Gastroesophageal sphincter (tissue), 3 donors: ENCODE measurements at regions not wholly inside any gene's neighbourhood (a gene's known extent, or its start where the extent isn't known, plus 50 kb on each side); places are given as distances from the start of the nearest gene placed in this dataset.

Experiments used
- POLR2A ChIP-seq, 2 donors: fragments of 450-650 bp; IDR thresholded peaks; one replicate each; pipeline ENCODE4 v1.6.1; 2017; ENCODE audit warnings: antibody characterized with exemption in 2 of 2, mild to moderate bottlenecking in 2 of 2, moderate library complexity in 1 of 2
- POLR2AphosphoS5 ChIP-seq: sonication (generic); formaldehyde crosslinking; IDR thresholded peaks from one replicate; pipeline ENCODE4 v1.6.1; 2017; ENCODE audit warnings: antibody characterized with exemption
- TF ChIP-seq, protein P1 (sequence below), 4 experiments: fragments of 200-600 bp in 2 of 4; fragments of 450-650 bp in 2 of 4; sonication (generic) in 1 of 4; IDR thresholded peaks; one replicate each; pipeline ENCODE4 v1.5.1; 2017 to 2019; ENCODE audit warnings: antibody characterized with exemption in 4 of 4, mild to moderate bottlenecking in 2 of 4, moderate library complexity in 2 of 4

GRCh38 chr12:125892276-125892675 is 827.0 kb downstream of the AACS start:
- TF ChIP-seq POLR2AphosphoS5 (no peak), POLR2A (IDR thresholded peaks at IDR 0.05) (no peak)
- TF ChIP-seq, protein P1, sequence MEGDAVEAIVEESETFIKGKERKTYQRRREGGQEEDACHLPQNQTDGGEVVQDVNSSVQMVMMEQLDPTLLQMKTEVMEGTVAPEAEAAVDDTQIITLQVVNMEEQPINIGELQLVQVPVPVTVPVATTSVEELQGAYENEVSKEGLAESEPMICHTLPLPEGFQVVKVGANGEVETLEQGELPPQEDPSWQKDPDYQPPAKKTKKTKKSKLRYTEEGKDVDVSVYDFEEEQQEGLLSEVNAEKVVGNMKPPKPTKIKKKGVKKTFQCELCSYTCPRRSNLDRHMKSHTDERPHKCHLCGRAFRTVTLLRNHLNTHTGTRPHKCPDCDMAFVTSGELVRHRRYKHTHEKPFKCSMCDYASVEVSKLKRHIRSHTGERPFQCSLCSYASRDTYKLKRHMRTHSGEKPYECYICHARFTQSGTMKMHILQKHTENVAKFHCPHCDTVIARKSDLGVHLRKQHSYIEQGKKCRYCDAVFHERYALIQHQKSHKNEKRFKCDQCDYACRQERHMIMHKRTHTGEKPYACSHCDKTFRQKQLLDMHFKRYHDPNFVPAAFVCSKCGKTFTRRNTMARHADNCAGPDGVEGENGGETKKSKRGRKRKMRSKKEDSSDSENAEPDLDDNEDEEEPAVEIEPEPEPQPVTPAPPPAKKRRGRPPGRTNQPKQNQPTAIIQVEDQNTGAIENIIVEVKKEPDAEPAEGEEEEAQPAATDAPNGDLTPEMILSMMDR (IDR thresholded peaks at IDR 0.05) = no peak
